Retina (tissue), 1 donor: ENCODE measurements at regions not wholly inside any gene's neighbourhood (a gene's known extent, or its start where the extent isn't known, plus 50 kb on each side); places are given as distances from the start of the nearest gene placed in this dataset.
"Not testable (repeated sequence)": the region's sequence is repeated elsewhere in the genome, so short reads cannot be mapped to it uniquely, and the experiment has no call there.

ENCODE experiments used
- DNase-seq: peaks from one replicate; pipeline ENCODE4 v3.0.0-alpha.2; 2016

GRCh38 chr5:82886911-82887310, 190.3 kb downstream of the TMEM167A start:
- DNase-seq = no peak

GRCh38 chr5:82885627-82886389, 191.4 kb downstream of the TMEM167A start:
- DNase-seq = no peak

- no peak for DNase-seq
Measured at GRCh38 chr5:82884821-82885471, 192.2 kb downstream of the TMEM167A start.

DNA sequence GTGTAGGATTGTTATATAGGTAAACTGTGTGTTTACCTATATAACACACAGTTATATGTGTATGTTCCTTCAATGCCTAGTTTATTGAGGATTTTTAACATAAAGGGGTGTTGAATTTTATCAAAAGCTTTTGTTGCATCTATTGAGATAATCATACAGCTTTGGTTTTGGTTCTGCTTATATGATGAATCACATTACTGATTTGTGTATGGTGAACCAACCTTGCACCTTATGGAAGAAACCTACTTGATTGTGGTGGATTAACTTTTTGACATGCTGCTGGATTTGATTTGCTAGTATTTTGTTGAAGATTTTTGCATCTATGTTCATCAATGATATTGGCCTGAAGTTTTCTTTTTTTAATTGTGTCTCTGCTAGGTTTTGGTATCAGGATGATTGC, 194.9 kb downstream of the TMEM167A start:
- DNase-seq = no peak

DNA sequence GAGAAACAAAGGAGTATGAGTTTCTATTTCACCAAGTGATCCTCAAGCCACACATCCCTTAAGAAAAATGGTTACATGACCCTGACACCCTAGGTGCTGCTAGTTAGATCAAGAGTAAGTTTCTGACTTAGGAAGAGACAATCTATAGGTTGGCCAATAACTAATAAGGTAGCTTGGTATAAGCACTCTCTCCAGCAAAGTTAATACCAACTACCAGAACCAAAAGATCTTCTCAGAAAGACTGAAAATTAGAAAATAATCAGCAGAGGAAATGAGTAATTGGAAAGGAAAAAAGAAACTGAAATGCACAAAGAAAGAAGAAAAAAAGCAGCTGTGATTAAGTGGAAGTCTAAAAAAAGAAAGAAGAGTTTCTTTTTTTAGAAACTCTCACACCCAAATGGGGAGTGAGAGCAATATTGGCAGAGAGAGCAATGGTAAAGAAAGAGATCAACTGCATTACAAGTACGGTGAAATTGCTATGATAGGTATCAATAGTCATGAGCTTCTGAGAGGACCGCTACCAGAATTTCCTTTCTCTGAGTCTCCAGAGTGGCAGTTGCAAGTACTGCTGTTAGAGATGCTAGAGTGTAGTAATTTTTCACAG, 195.5 kb downstream of the TMEM167A start:
- DNase-seq = no peak

- DNase-seq = no peak
Measured at GRCh38 chr5:82879089-82879488, 198.1 kb downstream of the TMEM167A start.

GRCh38 chr5:82873452-82873851, 203.7 kb downstream of the TMEM167A start:
- no peak for DNase-seq

GRCh38 chr5:82872321-82873288, 204.6 kb downstream of the TMEM167A start:
- not testable (repeated sequence) for DNase-seq

DNA sequence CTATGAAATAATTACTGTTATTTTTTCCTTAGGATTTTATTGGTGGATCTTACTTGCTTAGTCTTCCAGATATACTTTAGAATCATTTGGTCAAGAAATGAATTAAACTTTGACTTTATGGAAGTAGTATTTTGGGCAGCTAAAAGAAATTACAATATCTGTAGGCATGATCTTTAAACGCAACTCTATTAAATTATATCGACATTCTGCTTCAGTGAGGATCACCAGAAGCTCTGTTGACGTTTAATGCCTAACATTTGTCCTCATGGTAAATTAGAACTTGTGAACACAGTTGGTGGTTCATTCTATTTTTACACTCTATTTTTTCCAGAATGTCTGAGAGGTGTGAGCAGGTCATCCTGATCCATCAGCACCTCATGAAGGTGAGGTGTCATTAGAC, 211.6 kb downstream of the TMEM167A start:
- no peak for DNase-seq

GRCh38 chr5:82863266-82863665, 213.9 kb downstream of the TMEM167A start:
- DNase-seq = no peak

GRCh38 chr5:82862711-82863110, 214.5 kb downstream of the TMEM167A start:
- DNase-seq = no peak

GRCh38 chr5:82862261-82862660, 214.9 kb downstream of the TMEM167A start:
- DNase-seq = no peak

GRCh38 chr5:82861701-82862100, 215.5 kb downstream of the TMEM167A start:
- no peak for DNase-seq

- no peak for DNase-seq
Measured at GRCh38 chr5:82859451-82860140, 217.6 kb downstream of the TMEM167A start.

- no peak for DNase-seq
Measured at GRCh38 chr5:82858151-82859025, 218.8 kb downstream of the TMEM167A start.

- no peak for DNase-seq
Measured at GRCh38 chr5:82855893-82856550, 221.2 kb downstream of the TMEM167A start.

DNA sequence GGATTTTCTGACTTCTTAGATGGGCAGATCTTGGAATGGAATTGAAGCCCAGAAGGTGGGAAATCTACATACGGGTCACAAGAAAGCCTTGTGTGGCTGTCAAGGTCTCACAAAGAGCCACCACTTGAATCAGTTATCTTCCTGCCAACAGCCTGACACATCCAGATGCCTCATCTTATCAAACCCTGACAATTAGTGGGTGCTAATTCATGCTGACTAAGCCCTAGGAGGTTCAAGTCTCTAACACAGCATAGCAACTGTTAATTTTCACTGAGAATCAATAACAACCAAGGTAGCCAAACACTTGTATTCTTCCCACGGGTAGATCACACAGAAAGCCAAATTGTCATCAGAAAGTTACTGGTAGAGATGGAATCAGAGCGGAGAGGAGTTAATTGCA, 222.2 kb downstream of the TMEM167A start:
- no peak for DNase-seq

GRCh38 chr5:82851471-82851870, 225.7 kb downstream of the TMEM167A start:
- DNase-seq = no peak

GRCh38 chr5:82850393-82850792, 226.8 kb downstream of the TMEM167A start:
- DNase-seq = no peak

DNA sequence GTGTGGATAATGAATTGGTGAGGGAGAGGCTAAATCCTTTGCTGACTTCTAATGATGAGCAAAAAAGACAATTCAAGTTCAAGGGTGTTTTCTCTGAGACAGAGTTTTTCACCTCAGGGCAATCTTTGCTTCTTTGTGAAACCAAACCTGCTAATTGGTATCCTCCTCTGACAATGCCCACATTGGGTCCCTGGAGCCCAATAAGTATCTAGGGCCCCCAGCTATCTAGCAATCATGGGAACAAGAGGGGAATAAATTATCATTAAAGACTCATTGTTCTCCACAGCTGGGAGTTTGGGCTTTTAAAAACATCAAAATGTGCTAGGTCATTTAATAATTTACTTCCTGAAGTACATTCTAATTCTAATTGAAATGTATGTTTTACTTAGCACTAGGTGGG, 227.3 kb downstream of the TMEM167A start:
- DNase-seq = no peak

DNA sequence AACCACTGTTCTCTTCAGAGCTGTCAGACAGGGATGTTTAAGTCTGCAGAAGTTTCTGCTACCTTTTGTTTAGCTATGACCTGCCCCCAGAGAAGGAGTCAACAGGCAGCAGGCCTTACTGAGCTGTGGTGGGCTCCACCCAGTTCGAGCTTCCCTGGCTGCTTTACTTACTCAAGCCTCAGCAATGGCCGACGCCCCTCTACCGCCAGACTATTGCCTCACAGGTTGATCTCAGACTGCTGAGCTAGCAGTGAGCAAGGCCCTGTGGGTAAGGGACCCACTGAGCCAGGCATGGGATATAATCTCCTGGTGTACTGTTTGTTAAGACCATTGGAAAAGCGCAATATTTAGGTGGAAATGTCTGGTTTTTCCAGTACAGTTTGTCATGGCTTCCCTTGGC, 229.6 kb downstream of the TMEM167A start:
- DNase-seq = no peak
